Stomach (tissue), 4 donors: ENCODE measurements at regions not wholly inside any gene's neighbourhood (a gene's known extent, or its start where the extent isn't known, plus 50 kb on each side); places are given as distances from the start of the nearest gene placed in this dataset.

ENCODE experiments used
- CTCF ChIP-seq, 7 experiments: fragments of 450-650 bp in 4 of 7; fragments of 200-600 bp in 3 of 7; sonication (generic) in 3 of 7; IDR thresholded peaks; one replicate each; pipeline ENCODE4 v1.5.1; 2016 to 2019; ENCODE audit warnings: antibody characterized with exemption in 7 of 7, control low read depth in 2 of 7, mild to moderate bottlenecking in 1 of 7
- POLR2A ChIP-seq, 4 donors: fragments of 450-650 bp; IDR thresholded peaks; one replicate each; pipeline ENCODE4 v1.6.1; 2016; ENCODE audit warnings: antibody characterized with exemption in 4 of 4, control low read depth in 2 of 4, mild to moderate bottlenecking in 1 of 4, moderate library complexity in 1 of 4

GRCh38 chr10:2881720-2882620, 185.4 kb upstream of the PFKP start:
- TF ChIP-seq CTCF (IDR thresholded peaks at IDR 0.05) (no peak), POLR2A (IDR thresholded peaks at IDR 0.05) (no peak)
